ENCODE measurements at regions not wholly inside any gene's neighbourhood (a gene's known extent, or its start where the extent isn't known, plus 50 kb on each side); places are given as distances from the start of the nearest gene placed in this dataset.
"Not testable (repeated sequence)": the region's sequence is repeated elsewhere in the genome, so short reads cannot be mapped to it uniquely, and the experiment has no call there.

- DNase-seq (ENCODE audit: low read depth): no peak
These were observed 145.5 kb downstream of the CTH start for GRCh38 chr1:70556541-70556940.

GRCh38 chr1:70567167-70567566 lies 156.1 kb downstream of the CTH start:
- no peak for DNase-seq (ENCODE audit: low read depth)

- no peak for DNase-seq (ENCODE audit: low read depth)
These were observed 160.1 kb downstream of the CTH start for GRCh38 chr1:70571191-70571590.

GRCh38 chr1:70573317-70573843 lies 162.3 kb downstream of the CTH start:
- DNase-seq (ENCODE audit: low read depth): no peak

- no peak for DNase-seq (ENCODE audit: low read depth)
These were observed 170.6 kb downstream of the CTH start for GRCh38 chr1:70581661-70582060.

- DNase-seq (ENCODE audit: low read depth): no peak
These were observed 172.5 kb downstream of the CTH start for GRCh38 chr1:70583522-70583921.

- no peak for DNase-seq (ENCODE audit: low read depth)
These were observed 175.0 kb downstream of the CTH start for GRCh38 chr1:70586046-70586445.

GRCh38 chr1:70587872-70588366 lies 176.9 kb downstream of the CTH start:
- no peak for DNase-seq (ENCODE audit: low read depth)

GRCh38 chr1:70593551-70593950 lies 182.5 kb downstream of the CTH start:
- DNase-seq (ENCODE audit: low read depth): not testable (repeated sequence)

- no peak for DNase-seq (ENCODE audit: low read depth)
These were observed 197.7 kb downstream of the CTH start for GRCh38 chr1:70608815-70609214.

GRCh38 chr1:70610164-70610563 lies 199.1 kb downstream of the CTH start:
- not testable (repeated sequence) for DNase-seq (ENCODE audit: low read depth)

GRCh38 chr1:70616946-70617345 lies 205.9 kb downstream of the CTH start:
- no peak for DNase-seq (ENCODE audit: low read depth)

GRCh38 chr1:70617728-70618127 lies 206.7 kb downstream of the CTH start:
- DNase-seq (ENCODE audit: low read depth): no peak

GRCh38 chr1:70627910-70628309 lies 216.8 kb downstream of the CTH start:
- no peak for DNase-seq (ENCODE audit: low read depth)

- no peak for DNase-seq (ENCODE audit: low read depth)
These were observed 217.9 kb downstream of the CTH start for GRCh38 chr1:70628973-70629372.

GRCh38 chr1:70633004-70633403 lies 221.9 kb downstream of the CTH start:
- no peak for DNase-seq (ENCODE audit: low read depth)

- DNase-seq (ENCODE audit: low read depth): no peak
These were observed 224.8 kb downstream of the CTH start for GRCh38 chr1:70635868-70636267.

GRCh38 chr1:70641868-70642267 lies 230.8 kb downstream of the CTH start:
- DNase-seq (ENCODE audit: low read depth): no peak

GRCh38 chr1:70656361-70656760 lies 245.3 kb downstream of the CTH start:
- no peak for DNase-seq (ENCODE audit: low read depth)

- DNase-seq (ENCODE audit: low read depth): no peak
These were observed 248.8 kb downstream of the CTH start for GRCh38 chr1:70659891-70660290.

GRCh38 chr1:70666381-70667140 lies 255.5 kb downstream of the CTH start:
- DNase-seq (ENCODE audit: low read depth): no peak

GRCh38 chr1:70667494-70668170 lies 256.6 kb downstream of the CTH start:
- no peak for DNase-seq (ENCODE audit: low read depth)

- no peak for DNase-seq (ENCODE audit: low read depth)
These were observed 259.9 kb downstream of the CTH start for GRCh38 chr1:70671006-70671405.
